MCF 10A (cell line): ENCODE measurements at regions not wholly inside any gene's neighbourhood (a gene's known extent, or its start where the extent isn't known, plus 50 kb on each side); places are given as distances from the start of the nearest gene placed in this dataset.

Experiments used
- BruUV-seq: library from RNA; stranded (reverse); fragments of 400-500 nt; replicated peaks from 2 replicates; lab custom pipeline; 2021; lab: Mats Ljungman, UMichigan
- CTCF ChIA-PET: fragments of 300-600 bp; sonication (Branson Sonifier 250); formaldehyde crosslinking; extraction: SDS; loops from one replicate; lab custom pipeline; 2021; ENCODE audit warnings: antibody characterized with exemption, inconsistent platforms; lab: Yijun Ruan, JAX
- POLR2A ChIA-PET: fragments of 300-600, 350-650 bp; sonication (Branson Sonifier 250); formaldehyde crosslinking; extraction: SDS; loops from one replicate; lab custom pipeline; 2020; ENCODE audit warnings: antibody characterized with exemption, inconsistent platforms; lab: Yijun Ruan, JAX
- DNase-seq: peaks from one replicate; pipeline ENCODE4 v3.0.0-alpha.2; 2018; ENCODE audit not compliant: unreplicated experiment
- H3K27ac Mint-ChIP-seq: one replicate; pipeline ENCODE4 v1.8.0; 2022; ENCODE audit warnings: mild to moderate bottlenecking, low read depth, mixed read lengths; ENCODE audit not compliant: unreplicated experiment
- H3K27me3 Mint-ChIP-seq: one replicate; pipeline ENCODE4 v1.8.0; 2022; ENCODE audit warnings: mixed read lengths; ENCODE audit not compliant: insufficient read depth, unreplicated experiment
- H3K36me3 Mint-ChIP-seq: one replicate; pipeline ENCODE4 v1.8.0; 2022; ENCODE audit warnings: mild to moderate bottlenecking, moderate library complexity, mixed read lengths; ENCODE audit not compliant: insufficient read depth, unreplicated experiment
- H3K4me1 Mint-ChIP-seq: one replicate; pipeline ENCODE4 v1.8.0; 2022; ENCODE audit warnings: mixed read lengths; ENCODE audit not compliant: insufficient read depth, unreplicated experiment
- H3K4me3 Mint-ChIP-seq: one replicate; pipeline ENCODE4 v1.8.0; 2022; ENCODE audit warnings: mild to moderate bottlenecking, moderate library complexity, mixed read lengths; ENCODE audit not compliant: unreplicated experiment
- H3K9me3 Mint-ChIP-seq: one replicate; pipeline ENCODE4 v1.8.0; 2022; ENCODE audit warnings: mixed read lengths; ENCODE audit not compliant: unreplicated experiment
- intact Hi-C: fragments of 100-400 bp; cut with micrococcal nuclease; formaldehyde crosslinking; loops from 2 replicates; pipeline ENCODE4 v1.14.1; 2022
- TF ChIP-seq, protein P1 (sequence below): fragments of 200-600 bp; IDR thresholded peaks from one replicate; pipeline ENCODE4 v1.8.0; 2022; ENCODE audit warnings: antibody characterized with exemption, mild to moderate bottlenecking; ENCODE audit not compliant: unreplicated experiment

DNA sequence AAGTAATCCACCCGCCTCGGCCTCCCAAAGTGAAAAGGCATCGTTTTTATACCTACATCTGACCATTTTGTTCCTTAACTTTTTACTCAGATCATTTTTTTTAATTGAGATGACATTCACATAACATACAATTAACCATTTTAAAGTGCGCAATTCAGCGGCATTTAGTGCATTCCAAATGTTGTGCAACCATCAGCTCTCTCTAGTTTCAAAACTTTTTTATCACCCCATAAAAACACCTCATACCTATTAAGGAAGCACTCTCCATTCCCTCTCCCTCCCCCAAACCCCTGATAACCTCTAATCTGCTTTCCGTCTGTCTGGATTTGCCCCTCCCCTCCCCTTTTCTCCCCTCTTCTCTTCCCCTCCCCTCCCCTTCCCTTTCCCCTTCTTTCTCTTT lies 310.1 kb downstream of the UACA start:
- ChIA-PET CTCF (interaction anchor here (0.7 kb wide), 1 partner anchor 36 kb away, joined by 3 read pairs; no protein-coding TSS in a partner anchor), POLR2A (no interaction called here)
- DNase-seq, result no peak
- BruUV-seq, result no TSS peak
- Mint-ChIP-seq H3K27ac (no peak overlapping the region), H3K27me3 (no peaks in the 10 kb centered on the region), H3K4me3 (no peak overlapping the region), H3K9me3 (no peaks in the 10 kb centered on the region), H3K4me1 (no peaks in the 10 kb centered on the region), H3K36me3 (no peaks in the 10 kb centered on the region)
- intact Hi-C loops, result no loop called here
- TF ChIP-seq, protein P1, sequence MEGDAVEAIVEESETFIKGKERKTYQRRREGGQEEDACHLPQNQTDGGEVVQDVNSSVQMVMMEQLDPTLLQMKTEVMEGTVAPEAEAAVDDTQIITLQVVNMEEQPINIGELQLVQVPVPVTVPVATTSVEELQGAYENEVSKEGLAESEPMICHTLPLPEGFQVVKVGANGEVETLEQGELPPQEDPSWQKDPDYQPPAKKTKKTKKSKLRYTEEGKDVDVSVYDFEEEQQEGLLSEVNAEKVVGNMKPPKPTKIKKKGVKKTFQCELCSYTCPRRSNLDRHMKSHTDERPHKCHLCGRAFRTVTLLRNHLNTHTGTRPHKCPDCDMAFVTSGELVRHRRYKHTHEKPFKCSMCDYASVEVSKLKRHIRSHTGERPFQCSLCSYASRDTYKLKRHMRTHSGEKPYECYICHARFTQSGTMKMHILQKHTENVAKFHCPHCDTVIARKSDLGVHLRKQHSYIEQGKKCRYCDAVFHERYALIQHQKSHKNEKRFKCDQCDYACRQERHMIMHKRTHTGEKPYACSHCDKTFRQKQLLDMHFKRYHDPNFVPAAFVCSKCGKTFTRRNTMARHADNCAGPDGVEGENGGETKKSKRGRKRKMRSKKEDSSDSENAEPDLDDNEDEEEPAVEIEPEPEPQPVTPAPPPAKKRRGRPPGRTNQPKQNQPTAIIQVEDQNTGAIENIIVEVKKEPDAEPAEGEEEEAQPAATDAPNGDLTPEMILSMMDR, result no peak

GRCh38 chr15:70451821-70452653 lies 311.3 kb downstream of the UACA start:
- TF ChIP-seq, protein P1, result no peak
- DNase-seq, result no peak
- Mint-ChIP-seq H3K4me3 (no peak overlapping the region), H3K9me3 (no peaks in the 10 kb centered on the region), H3K27ac (no peak overlapping the region), H3K36me3 (no peaks in the 10 kb centered on the region), H3K27me3 (no peaks in the 10 kb centered on the region), H3K4me1 (no peaks in the 10 kb centered on the region)
- intact Hi-C loops, result no loop called here
- CTCF ChIA-PET, result interaction anchor here (0.7 to 1.5 kb wide), 3 partner anchors 14 to 317 kb away, joined by 3 to 11 read pairs (median 3); no protein-coding TSS in a partner anchor
- POLR2A ChIA-PET, result no interaction called here
- no TSS peak for BruUV-seq

DNA sequence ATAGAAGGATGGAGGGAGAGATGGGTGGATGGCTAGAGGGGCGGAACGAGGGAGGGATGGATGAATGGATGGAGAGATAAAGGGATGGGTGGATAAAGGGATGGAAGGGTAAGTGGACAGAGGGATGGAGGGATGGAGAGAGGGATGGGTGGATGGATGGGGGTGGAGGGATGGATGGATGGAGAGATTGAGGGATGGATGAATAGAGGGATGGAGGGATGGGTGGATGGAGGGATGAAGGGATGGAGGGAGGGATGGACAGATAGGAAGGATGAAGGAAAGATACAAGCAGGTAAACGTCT lies 313.3 kb downstream of the UACA start:
- DNase-seq, result no peak
- CTCF ChIA-PET, result no interaction called here
- POLR2A ChIA-PET, result no interaction called here
- no peak overlapping the region for H3K27ac Mint-ChIP-seq
- no peaks in the 10 kb centered on the region for H3K4me1 Mint-ChIP-seq
- no peaks in the 10 kb centered on the region for H3K36me3 Mint-ChIP-seq
- intact Hi-C loops, result no loop called here
- no TSS peak for BruUV-seq
- H3K9me3 Mint-ChIP-seq, result no peaks in the 10 kb centered on the region
- H3K4me3 Mint-ChIP-seq, result no peak overlapping the region
- H3K27me3 Mint-ChIP-seq, result no peaks in the 10 kb centered on the region
- TF ChIP-seq, protein P1, result no peak

DNA sequence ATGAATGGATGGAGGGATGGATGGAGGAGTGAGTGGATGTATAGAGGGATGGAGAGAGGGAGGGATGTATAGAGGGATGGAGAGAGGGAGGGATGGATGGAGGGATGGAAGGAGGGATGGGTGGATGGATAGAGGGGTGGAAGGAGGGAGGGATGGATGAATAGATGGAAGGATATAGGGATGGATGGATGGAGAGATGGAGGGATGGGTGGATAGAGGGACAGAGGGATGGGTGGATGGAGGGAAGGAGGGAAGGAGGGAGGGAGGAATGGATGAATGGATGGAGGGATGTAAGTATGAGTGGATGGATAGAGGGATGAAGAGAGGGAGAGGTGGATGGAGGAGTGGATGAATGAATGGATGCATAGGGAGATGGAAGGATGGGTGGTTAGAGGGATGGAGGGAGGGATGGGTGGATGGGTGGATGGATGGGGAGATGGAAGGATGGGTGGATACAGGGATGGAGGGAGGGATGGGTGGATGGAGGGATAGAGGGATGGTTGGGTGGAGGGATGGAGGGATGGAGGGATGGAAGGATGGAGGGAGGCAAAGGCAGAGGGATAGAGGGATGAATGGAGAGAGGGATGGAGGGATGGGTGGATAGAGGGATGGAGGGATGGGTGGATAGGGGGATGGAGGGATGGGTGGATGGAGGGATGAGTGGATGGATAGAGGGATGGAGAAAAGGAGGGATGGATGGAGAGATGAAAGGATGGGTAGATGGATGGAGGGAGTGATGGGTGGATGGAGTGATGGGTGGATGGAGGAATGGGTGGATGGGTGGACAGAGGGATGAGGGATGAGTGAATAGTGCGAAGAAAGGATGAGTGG lies 313.8 kb downstream of the UACA start:
- ChIA-PET POLR2A (no interaction called here), CTCF (no interaction called here)
- intact Hi-C loops, result no loop called here
- Mint-ChIP-seq H3K4me1 (no peaks in the 10 kb centered on the region), H3K27me3 (peaks cover 5% of the 10 kb centered on the region), H3K9me3 (no peaks in the 10 kb centered on the region), H3K27ac (no peak overlapping the region), H3K36me3 (no peaks in the 10 kb centered on the region), H3K4me3 (no peak overlapping the region)
- no peak for DNase-seq
- TF ChIP-seq, protein P1, result no peak
- no TSS peak for BruUV-seq
